K562 (cell line): ENCODE measurements at regions not wholly inside any gene's neighbourhood (a gene's known extent, or its start where the extent isn't known, plus 50 kb on each side); places are given as distances from the start of the nearest gene placed in this dataset.

Experiments used
- ATF2 ChIP-seq: sonication (generic); formaldehyde crosslinking; IDR thresholded peaks from 2 replicates; pipeline ENCODE4 v1.8.1; 2022; ENCODE audit warnings: missing genetic modification reagents
- CTCF ChIP-seq, 3 experiments: IDR thresholded peaks in 2 of 3; conservative IDR thresholded peaks in 1 of 3; 2 replicates each; pipeline ENCODE4 v1.5.1; 2011 to 2012; ENCODE audit warnings: low read length in 3 of 3, mild to moderate bottlenecking in 3 of 3, control low read depth in 2 of 3, improper control_type of control experiment in 1 of 3, inconsistent platforms in 1 of 3, low read depth in 1 of 3, mixed read lengths in 1 of 3, moderate library complexity in 1 of 3; ENCODE audit not compliant: insufficient read depth in 2 of 3
- ERF ChIP-seq: fragments of 450-650 bp; formaldehyde crosslinking; IDR thresholded peaks from 2 replicates; pipeline ENCODE4 v1.4.0; 2020; ENCODE audit warnings: mild to moderate bottlenecking, mixed read lengths
- EZH2 ChIP-seq: IDR thresholded peaks from 2 replicates; pipeline ENCODE4 v1.6.1; 2012; ENCODE audit warnings: low read depth, mild to moderate bottlenecking, inconsistent platforms, low read length, borderline replicate concordance
- NFIC ChIP-seq: fragments of 450-650 bp; IDR thresholded peaks from 2 replicates; pipeline ENCODE4 v1.6.1; 2017; ENCODE audit warnings: mild to moderate bottlenecking, inconsistent platforms
- SIN3A ChIP-seq, 2 experiments: fragments of 150-350 bp in 1 of 2; IDR thresholded peaks; 2 replicates each; pipeline ENCODE4 v1.6.1; 2011 to 2016; ENCODE audit warnings: borderline replicate concordance in 2 of 2, low read depth in 2 of 2, low read length in 2 of 2, mild to moderate bottlenecking in 2 of 2, moderate library complexity in 2 of 2; ENCODE audit not compliant: control insufficient read depth in 1 of 2
- SNRNP70 ChIP-seq: fragments of 200-400 bp; formaldehyde crosslinking; optimal IDR thresholded peaks from 2 replicates; pipeline ENCODE3; 2017; ENCODE audit warnings: low read depth, low read length
- ZNF121 ChIP-seq: sonication (generic); formaldehyde crosslinking; conservative IDR thresholded peaks from 2 replicates; pipeline ENCODE4 v1.8.0; 2022; ENCODE audit warnings: missing genetic modification reagents

GRCh38 chr2:206876216-206876860 lies 63.0 kb upstream of the CPO start:
- TF ChIP-seq ZNF121 (CRISPR knock-in tag), result no peak
- no peak for TF ChIP-seq NFIC
- no peak for TF ChIP-seq CTCF (IDR thresholded peaks at IDR 0.05 in 2 of 3, conservative IDR thresholded peaks at IDR 0.05 in 1 of 3; ENCODE audit: insufficient read depth in 2 of 3, low read depth in 1 of 3, low read length in 3 of 3)
- TF ChIP-seq EZH2, result no peak
- no peak for TF ChIP-seq ERF
- TF ChIP-seq SIN3A (IDR thresholded peaks at IDR 0.05; ENCODE audit: borderline replicate concordance in 2 of 2, control insufficient read depth in 1 of 2, low read depth in 2 of 2, low read length in 2 of 2), result no peak
- TF ChIP-seq SNRNP70, result no peak
- no peak for TF ChIP-seq ATF2 (CRISPR knock-in tag)
